Thymus (tissue), 11 donors: ENCODE measurements at regions not wholly inside any gene's neighbourhood (a gene's known extent, or its start where the extent isn't known, plus 50 kb on each side); places are given as distances from the start of the nearest gene placed in this dataset.

Source experiments
- DNase-seq, 9 donors: peaks; one replicate each; pipeline ENCODE4 v3.0.0-alpha.2; 2013; ENCODE audit warnings: low spot score in 9 of 9, low read depth in 6 of 9, missing footprints in 1 of 9
- H3K27ac ChIP-seq, 2 donors: one replicate each; pipeline ENCODE4 v1.5.1; 2013; ENCODE audit warnings: control low read depth in 1 of 2, low read depth in 1 of 2, low read length in 1 of 2, mild to moderate bottlenecking in 1 of 2, moderate library complexity in 1 of 2
- H3K27me3 ChIP-seq, 2 donors: one replicate each; pipeline ENCODE4 v1.5.1; 2013; ENCODE audit warnings: low read length in 1 of 2; ENCODE audit not compliant: control insufficient read depth in 2 of 2, insufficient read depth in 1 of 2
- H3K36me3 ChIP-seq, 2 donors: one replicate each; pipeline ENCODE4 v1.5.1; 2013; ENCODE audit warnings: low read length in 1 of 2, mild to moderate bottlenecking in 1 of 2, moderate library complexity in 1 of 2; ENCODE audit not compliant: control insufficient read depth in 2 of 2, insufficient read depth in 2 of 2
- H3K4me1 ChIP-seq, 2 donors: one replicate each; pipeline ENCODE4 v1.5.1; 2013; ENCODE audit warnings: low read length in 2 of 2; ENCODE audit not compliant: control insufficient read depth in 2 of 2, insufficient read depth in 2 of 2
- H3K4me3 ChIP-seq, 2 donors: one replicate each; pipeline ENCODE4 v1.5.1; 2013; ENCODE audit warnings: low read length in 2 of 2, control low read depth in 1 of 2, mild to moderate bottlenecking in 1 of 2
- H3K9me3 ChIP-seq, 2 donors: one replicate each; pipeline ENCODE4 v1.5.1; 2013; ENCODE audit warnings: low read length in 1 of 2, mild to moderate bottlenecking in 1 of 2; ENCODE audit not compliant: control insufficient read depth in 2 of 2, insufficient read depth in 1 of 2
- WGBS: extraction: QIAGEN DNeasy Blood & Tissue Kit; methylation state at CpG from one replicate; pipeline ENCODE4 v1.1.7; 2013; 5-methylcytosine and 5-hydroxymethylcytosine counted together
- donor health status: healthy.

DNA sequence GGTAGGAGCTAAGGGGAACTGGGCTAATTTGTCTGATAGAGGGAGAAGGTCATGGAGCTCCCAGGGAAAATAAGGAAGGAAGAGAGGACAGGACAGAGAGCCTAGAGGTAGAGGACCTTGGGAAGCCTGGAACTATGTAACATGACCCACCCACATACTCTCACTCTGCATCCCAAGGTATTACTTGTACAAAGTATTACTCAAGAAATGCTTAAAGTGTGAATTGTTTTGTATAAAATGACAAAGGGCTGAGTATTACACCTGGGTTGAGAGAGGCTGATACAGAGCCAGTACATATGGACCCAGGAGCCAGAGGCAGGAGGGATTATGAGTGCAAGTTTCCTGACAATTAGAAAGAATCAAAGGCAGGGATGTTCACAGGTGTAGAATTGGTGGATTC lies 80.5 kb upstream of the ANKRD55 start:
- no peaks in the 10 kb centered on the region for H3K4me1 ChIP-seq
- H3K4me3 ChIP-seq: no peak overlapping the region
- no peaks in the 10 kb centered on the region for H3K36me3 ChIP-seq
- no peaks in the 10 kb centered on the region for H3K9me3 ChIP-seq
- DNase-seq: no peak
- H3K27me3 ChIP-seq: no peaks in the 10 kb centered on the region
- H3K27ac ChIP-seq: no peak overlapping the region

DNA sequence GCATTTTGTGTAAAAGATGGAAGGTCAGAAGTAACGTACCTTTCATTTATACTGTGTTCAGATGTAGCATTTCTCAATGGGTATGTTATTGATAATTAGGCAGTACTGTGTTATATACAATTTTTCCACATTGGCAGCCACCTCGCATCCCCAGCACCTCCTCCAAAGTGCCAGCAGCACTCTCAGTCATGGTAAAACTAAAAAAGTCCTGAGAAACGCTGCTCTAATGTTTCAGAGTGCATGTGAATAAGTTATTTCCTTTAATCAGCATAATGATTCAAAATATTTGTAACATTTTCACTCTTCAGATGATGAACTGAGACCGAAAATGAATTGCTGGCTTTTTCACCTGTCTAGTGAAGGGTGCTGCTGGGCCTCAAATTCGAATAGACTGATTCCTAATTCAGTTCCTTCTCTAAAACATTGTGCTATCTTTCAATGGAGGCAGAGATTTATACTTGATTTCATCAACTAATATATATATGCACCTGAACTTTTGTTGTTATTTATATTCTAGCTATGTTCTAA lies 79.9 kb upstream of the ANKRD55 start:
- no peak for DNase-seq
- WGBS: 97% methylated on average over 5 of the region's 5 CpGs
- no peaks in the 10 kb centered on the region for H3K27me3 ChIP-seq
- H3K9me3 ChIP-seq: no peaks in the 10 kb centered on the region
- H3K36me3 ChIP-seq: no peaks in the 10 kb centered on the region
- H3K4me1 ChIP-seq: no peaks in the 10 kb centered on the region
- no peak overlapping the region for H3K27ac ChIP-seq
- no peak overlapping the region for H3K4me3 ChIP-seq

DNA sequence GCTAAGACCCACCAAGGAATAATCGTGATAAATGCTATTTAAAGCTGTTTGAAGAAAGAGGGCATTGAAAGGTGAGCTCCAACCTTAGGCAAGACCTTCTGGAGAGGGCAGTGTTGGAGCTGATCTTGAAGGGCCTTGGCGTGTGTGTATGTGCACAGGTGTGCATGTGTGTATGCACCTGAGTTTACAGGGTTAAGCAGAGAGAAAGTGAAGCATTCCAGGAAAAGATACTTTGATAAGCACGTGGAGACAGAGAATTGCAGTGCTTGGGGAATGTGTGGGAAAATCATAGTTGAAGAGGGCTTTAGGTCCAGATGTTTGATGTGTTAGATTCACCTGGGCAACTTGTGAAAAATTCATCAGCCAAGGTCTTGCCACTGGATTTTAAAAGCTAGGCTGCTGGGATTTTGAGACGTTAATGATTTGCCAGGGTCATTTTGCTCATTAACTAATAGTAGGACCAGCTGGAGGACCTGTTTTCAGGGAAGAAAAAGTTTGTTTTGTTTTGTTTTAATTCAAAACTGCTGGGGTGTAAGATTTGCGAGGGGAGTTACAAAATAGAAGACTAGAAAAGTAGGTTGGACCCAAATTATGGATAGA lies 78.3 kb upstream of the ANKRD55 start:
- DNase-seq: no peak
- H3K27ac ChIP-seq: no peak overlapping the region
- no peaks in the 10 kb centered on the region for H3K4me1 ChIP-seq
- 71% methylated on average over 5 of the region's 5 CpGs for WGBS
- H3K4me3 ChIP-seq: no peak overlapping the region
- no peaks in the 10 kb centered on the region for H3K27me3 ChIP-seq
- no peaks in the 10 kb centered on the region for H3K36me3 ChIP-seq
- H3K9me3 ChIP-seq: no peaks in the 10 kb centered on the region

- no peak overlapping the region for H3K27ac ChIP-seq
- DNase-seq: no peak
- H3K4me3 ChIP-seq: no peak overlapping the region
- no peaks in the 10 kb centered on the region for H3K4me1 ChIP-seq
- no peaks in the 10 kb centered on the region for H3K36me3 ChIP-seq
- H3K27me3 ChIP-seq: no peaks in the 10 kb centered on the region
- no peaks in the 10 kb centered on the region for H3K9me3 ChIP-seq
- WGBS: 92% methylated on average over 7 of the region's 7 CpGs
Measured at GRCh38 chr5:56310711-56311204, 77.6 kb upstream of the ANKRD55 start.

GRCh38 chr5:56309262-56309826 lies 76.2 kb upstream of the ANKRD55 start:
- Histone ChIP-seq H3K4me1 (no peaks in the 10 kb centered on the region), H3K4me3 (no peak overlapping the region), H3K27me3 (no peaks in the 10 kb centered on the region), H3K9me3 (no peaks in the 10 kb centered on the region), H3K36me3 (no peaks in the 10 kb centered on the region), H3K27ac (no peak overlapping the region)
- no peak for DNase-seq
- WGBS: 95% methylated on average over 2 of the region's 2 CpGs

- no peak overlapping the region for H3K27ac ChIP-seq
- WGBS: 100% methylated on average over 1 of the region's 1 CpG
- DNase-seq: no peak
- H3K9me3 ChIP-seq: no peaks in the 10 kb centered on the region
- no peaks in the 10 kb centered on the region for H3K36me3 ChIP-seq
- H3K27me3 ChIP-seq: no peaks in the 10 kb centered on the region
- no peaks in the 10 kb centered on the region for H3K4me1 ChIP-seq
- no peak overlapping the region for H3K4me3 ChIP-seq
Measured at GRCh38 chr5:56307714-56308333, 74.7 kb upstream of the ANKRD55 start.

DNA sequence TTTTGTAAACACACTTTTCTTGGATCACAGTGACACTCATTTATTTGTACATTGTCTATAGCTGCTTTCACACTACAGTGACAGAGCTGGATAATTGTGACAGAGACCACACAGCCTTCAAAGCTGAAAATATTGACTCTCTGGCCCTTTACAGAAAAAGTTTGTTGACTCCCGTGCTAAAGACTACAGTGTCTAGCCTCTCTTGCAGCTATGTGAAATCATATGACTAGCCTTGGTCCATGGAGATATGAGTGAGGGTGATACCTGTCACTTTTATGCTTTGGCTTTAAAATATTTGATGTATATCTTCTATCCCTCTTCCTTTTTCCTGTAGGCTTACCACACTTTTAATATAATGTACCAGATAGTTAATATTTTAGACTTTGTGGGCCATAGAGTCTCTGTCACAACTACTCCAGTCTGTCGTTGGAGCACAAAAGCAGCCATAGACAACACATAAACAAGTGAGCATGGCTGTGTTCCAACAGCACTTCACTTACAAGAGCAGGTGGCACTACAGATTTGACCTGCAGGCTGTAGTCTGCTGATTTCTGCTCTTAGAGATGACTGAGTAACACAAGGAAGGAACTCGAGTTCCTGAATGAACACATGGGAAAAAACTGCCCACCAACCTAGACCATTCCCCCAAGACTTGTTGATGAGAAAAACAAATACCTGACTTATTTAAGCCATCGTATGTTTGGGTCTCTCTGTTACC lies 73.5 kb upstream of the ANKRD55 start:
- H3K27me3 ChIP-seq: no peaks in the 10 kb centered on the region
- H3K4me1 ChIP-seq: no peaks in the 10 kb centered on the region
- no peak for DNase-seq
- 94% methylated on average over 4 of the region's 4 CpGs for WGBS
- H3K9me3 ChIP-seq: no peaks in the 10 kb centered on the region
- H3K4me3 ChIP-seq: no peak overlapping the region
- no peaks in the 10 kb centered on the region for H3K36me3 ChIP-seq
- no peak overlapping the region for H3K27ac ChIP-seq

DNA sequence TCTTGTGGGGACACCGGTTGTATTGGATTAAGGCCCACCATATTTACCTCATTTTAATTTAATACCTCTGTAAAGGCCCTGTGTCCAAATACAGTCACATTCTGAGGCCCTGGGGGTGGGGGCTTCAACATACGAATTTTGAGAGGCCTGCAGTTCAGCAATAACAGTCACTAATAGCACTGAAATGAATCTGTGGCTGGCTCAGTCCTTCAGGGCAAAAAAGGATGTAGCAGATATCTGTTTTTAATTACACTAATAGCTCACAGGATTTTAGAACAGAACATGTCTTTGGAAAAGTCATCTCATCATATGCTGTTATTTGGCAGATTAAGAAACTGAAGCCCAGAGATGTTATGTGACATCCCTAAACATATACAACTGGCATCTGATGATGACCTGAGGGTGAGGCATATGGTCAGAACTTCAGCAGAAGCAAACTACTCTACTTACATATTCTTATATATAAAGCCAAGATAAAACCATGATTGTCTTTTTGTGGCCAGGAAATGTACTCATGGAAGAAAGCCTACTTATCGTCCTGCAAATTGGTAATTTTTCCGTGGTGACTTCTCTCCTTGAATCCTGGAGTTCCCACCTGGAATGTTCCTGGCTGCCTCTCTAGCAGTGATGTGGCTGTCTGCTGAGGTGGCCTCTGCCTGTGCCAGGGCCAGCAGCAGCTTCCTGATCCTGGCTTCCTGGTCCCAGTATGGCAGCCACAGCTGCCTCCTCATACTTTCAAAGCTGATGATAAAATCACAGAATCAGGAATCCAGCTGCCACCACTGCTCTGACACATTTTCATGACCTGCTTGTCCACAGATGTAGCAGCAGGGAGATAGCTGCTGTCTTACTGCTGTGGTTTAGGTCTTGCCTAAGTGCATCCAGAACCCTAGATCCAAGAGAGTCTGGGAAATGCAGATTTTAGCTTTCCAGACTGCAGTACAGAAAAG lies 72.1 kb upstream of the ANKRD55 start:
- H3K27me3 ChIP-seq: no peaks in the 10 kb centered on the region
- no peaks in the 10 kb centered on the region for H3K9me3 ChIP-seq
- H3K4me1 ChIP-seq: no peaks in the 10 kb centered on the region
- 97% methylated on average over 4 of the region's 4 CpGs for WGBS
- no peak overlapping the region for H3K27ac ChIP-seq
- H3K36me3 ChIP-seq: no peaks in the 10 kb centered on the region
- DNase-seq: no peak
- no peak overlapping the region for H3K4me3 ChIP-seq
